HUES64 (cell line): ENCODE measurements at regions not wholly inside any gene's neighbourhood (a gene's known extent, or its start where the extent isn't known, plus 50 kb on each side); places are given as distances from the start of the nearest gene placed in this dataset.

Experiments used
- H3K27ac ChIP-seq: 2 replicates; pipeline ENCODE4 v1.7.0; 2013; ENCODE audit warnings: low read depth, low read length, inconsistent platforms
- H3K27me3 ChIP-seq: 2 replicates; pipeline ENCODE4 v1.6.1; 2013; ENCODE audit warnings: mild to moderate bottlenecking, low read length; ENCODE audit not compliant: insufficient read depth
- H3K36me3 ChIP-seq: 2 replicates; pipeline ENCODE4 v1.6.1; 2013; ENCODE audit warnings: mild to moderate bottlenecking, low read length; ENCODE audit not compliant: insufficient read depth
- H3K4me1 ChIP-seq: 2 replicates; pipeline ENCODE4 v1.6.1; 2013; ENCODE audit warnings: mild to moderate bottlenecking, low read length, moderate library complexity; ENCODE audit not compliant: insufficient read depth
- H3K4me3 ChIP-seq: 2 replicates; pipeline ENCODE4 v1.5.1; 2013; ENCODE audit warnings: mild to moderate bottlenecking, low read length, moderate library complexity
- H3K9ac ChIP-seq: 2 replicates; pipeline ENCODE4 v1.6.1; 2013; ENCODE audit warnings: mild to moderate bottlenecking, low read depth, low read length
- H3K9me3 ChIP-seq: 2 replicates; pipeline ENCODE4 v1.6.1; 2013; ENCODE audit warnings: low read depth, low read length; ENCODE audit not compliant: insufficient read depth
- WGBS: fragments of 150-250, 120-280 bp; methylation state at CpG from one replicate; pipeline ENCODE4 v1.1.7; 2013; ENCODE audit warnings: missing lambda C conversion rate; 5-methylcytosine and 5-hydroxymethylcytosine counted together

- H3K9me3 ChIP-seq = no peaks in the 10 kb centered on the region
- no peaks in the 10 kb centered on the region for H3K4me1 ChIP-seq
- no peaks in the 10 kb centered on the region for H3K36me3 ChIP-seq
- no peak overlapping the region for H3K27ac ChIP-seq
- no peaks in the 10 kb centered on the region for H3K27me3 ChIP-seq
- H3K4me3 ChIP-seq = no peak overlapping the region
- H3K9ac ChIP-seq = no peak overlapping the region
- no CpG with 5 or more reads among the region's 1 CpG for WGBS
These were observed 562.6 kb downstream of the ANXA1 start for GRCh38 chr9:73714294-73714693.

DNA sequence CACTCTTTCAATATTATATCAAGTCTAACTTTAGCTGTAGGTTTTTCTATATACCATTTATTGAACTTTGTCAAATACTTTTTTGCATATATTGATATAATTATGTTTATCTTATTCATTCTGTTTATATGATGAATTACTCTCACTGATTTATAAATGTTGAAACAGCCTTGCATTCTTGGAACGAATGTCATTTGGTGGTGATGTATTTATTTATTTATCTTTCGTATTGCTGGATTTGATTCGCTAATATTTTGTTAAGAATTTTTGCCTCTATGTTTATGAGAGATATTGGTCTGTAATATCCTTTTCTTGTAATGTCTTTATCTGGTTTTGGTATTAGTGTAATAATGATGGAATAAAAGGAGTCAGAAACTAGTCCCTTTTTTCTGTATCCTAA lies 563.9 kb downstream of the ANXA1 start:
- H3K9ac ChIP-seq = no peak overlapping the region
- H3K4me1 ChIP-seq = no peaks in the 10 kb centered on the region
- no peak overlapping the region for H3K4me3 ChIP-seq
- H3K36me3 ChIP-seq = no peaks in the 10 kb centered on the region
- no peaks in the 10 kb centered on the region for H3K27me3 ChIP-seq
- WGBS = 97% methylated on average over 3 of the region's 3 CpGs
- H3K27ac ChIP-seq = no peak overlapping the region
- H3K9me3 ChIP-seq = no peaks in the 10 kb centered on the region

- 0 out of 2 replicates have a peak, but pooled peaks cover 6% of the 10 kb centered on the region for H3K9me3 ChIP-seq
- H3K4me3 ChIP-seq = no peak overlapping the region
- H3K27ac ChIP-seq = no peak overlapping the region
- H3K4me1 ChIP-seq = no peaks in the 10 kb centered on the region
- WGBS = 100% methylated on average over 1 of the region's 1 CpG
- no peaks in the 10 kb centered on the region for H3K36me3 ChIP-seq
- H3K9ac ChIP-seq = no peak overlapping the region
- no peaks in the 10 kb centered on the region for H3K27me3 ChIP-seq
These were observed 568.0 kb downstream of the ANXA1 start for GRCh38 chr9:73719660-73720059.

- Histone ChIP-seq H3K4me3 (no peak overlapping the region), H3K27me3 (no peaks in the 10 kb centered on the region), H3K9ac (no peak overlapping the region)
These were observed 568.9 kb downstream of the ANXA1 start for GRCh38 chr9:73720601-73721000.

DNA sequence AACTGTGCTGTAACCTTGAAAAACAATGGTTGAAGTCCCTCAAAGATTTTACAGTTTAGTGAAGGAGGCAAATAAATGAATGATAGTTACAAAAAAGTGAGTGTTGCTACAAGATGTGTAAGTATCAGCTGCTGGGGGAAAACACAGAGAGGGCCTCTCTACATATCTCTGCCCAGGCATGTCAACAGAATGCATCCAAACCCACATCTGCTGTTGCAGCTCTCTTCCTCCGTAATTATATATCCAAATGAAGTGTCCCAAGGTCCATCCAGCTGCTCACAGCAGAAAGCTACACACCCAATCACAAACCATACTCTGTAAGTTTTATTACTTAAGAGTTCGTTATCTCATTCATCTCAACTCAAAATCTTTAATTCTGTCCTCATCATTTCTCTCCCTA lies 584.6 kb downstream of the ANXA1 start:
- Histone ChIP-seq H3K36me3 (no peaks in the 10 kb centered on the region), H3K27ac (no peak overlapping the region), H3K27me3 (no peaks in the 10 kb centered on the region), H3K9me3 (no peaks in the 10 kb centered on the region), H3K4me1 (no peaks in the 10 kb centered on the region), H3K4me3 (no peak overlapping the region), H3K9ac (no peak overlapping the region)
- 94% methylated on average over 2 of the region's 2 CpGs for WGBS

More at GRCh38 chr9:73720601-73721000, 568.9 kb downstream of the ANXA1 start:
- WGBS = over 99% methylated on average over 3 of the region's 4 CpGs
- no peaks in the 10 kb centered on the region; the same call in 1 of the 2 replicates for H3K4me1 ChIP-seq
- H3K36me3 ChIP-seq = no peaks in the 10 kb centered on the region
- H3K9me3 ChIP-seq = 0 out of 2 replicates have a peak, but pooled peaks cover 6% of the 10 kb centered on the region
- H3K27ac ChIP-seq = no peak overlapping the region

GRCh38 chr9:73738741-73739530 lies 587.3 kb downstream of the ANXA1 start:
- Histone ChIP-seq H3K9me3 (no peaks in the 10 kb centered on the region), H3K27ac (no peak overlapping the region), H3K36me3 (no peaks in the 10 kb centered on the region), H3K4me3 (no peak overlapping the region), H3K4me1 (no peaks in the 10 kb centered on the region), H3K9ac (no peak overlapping the region), H3K27me3 (no peaks in the 10 kb centered on the region)
- 94% methylated on average over 3 of the region's 3 CpGs for WGBS

GRCh38 chr9:73741316-73741715 lies 589.7 kb downstream of the ANXA1 start:
- Histone ChIP-seq H3K27me3 (no peaks in the 10 kb centered on the region), H3K27ac (no peak overlapping the region), H3K4me1 (no peaks in the 10 kb centered on the region), H3K9me3 (no peaks in the 10 kb centered on the region), H3K36me3 (no peaks in the 10 kb centered on the region), H3K9ac (no peak overlapping the region), H3K4me3 (no peak overlapping the region)
- no CpG with 5 or more reads among the region's 1 CpG for WGBS

DNA sequence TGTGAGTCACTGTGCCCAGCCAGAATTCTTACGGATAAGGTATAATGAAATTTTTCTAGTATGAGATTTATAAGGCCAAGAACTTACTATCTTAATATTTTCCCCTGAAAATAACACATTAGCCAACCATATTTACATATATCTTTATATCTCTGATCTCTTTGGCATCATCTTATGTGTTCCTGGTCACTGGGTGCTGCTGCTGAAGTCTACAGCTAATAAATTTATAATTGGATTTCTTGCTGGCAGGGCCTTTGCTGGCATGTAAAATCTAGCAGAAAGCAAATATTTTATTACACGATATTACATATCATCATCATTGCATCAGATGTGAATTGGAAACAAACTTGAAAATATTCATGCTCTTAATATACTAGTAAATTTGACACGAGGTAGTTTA lies 590.7 kb downstream of the ANXA1 start:
- no peaks in the 10 kb centered on the region for H3K4me1 ChIP-seq
- no peaks in the 10 kb centered on the region for H3K27me3 ChIP-seq
- H3K9ac ChIP-seq = no peak overlapping the region
- H3K27ac ChIP-seq = no peak overlapping the region
- no peaks in the 10 kb centered on the region for H3K36me3 ChIP-seq
- WGBS = 80% methylated on average over 1 of the region's 3 CpGs
- H3K4me3 ChIP-seq = no peak overlapping the region
- H3K9me3 ChIP-seq = no peaks in the 10 kb centered on the region

DNA sequence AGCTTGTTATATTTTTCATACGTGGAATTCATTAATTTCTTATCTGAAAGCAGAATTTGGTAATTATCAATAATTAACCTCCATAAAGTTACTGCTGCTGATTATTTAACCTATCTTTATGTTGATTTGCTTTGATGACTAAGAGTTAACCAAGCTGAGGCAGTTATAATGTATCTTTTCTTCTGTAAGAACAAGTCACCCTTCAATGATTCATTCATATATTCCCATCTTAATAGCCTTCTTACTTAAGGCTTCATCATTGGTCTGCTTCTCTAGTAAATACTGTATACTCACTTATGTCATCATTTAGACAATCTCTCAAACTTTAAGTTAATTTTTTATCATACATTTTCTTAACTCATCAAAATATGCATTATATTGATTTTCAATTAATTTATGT lies 592.2 kb downstream of the ANXA1 start:
- Histone ChIP-seq H3K27me3 (no peaks in the 10 kb centered on the region), H3K9me3 (no peaks in the 10 kb centered on the region), H3K9ac (no peak overlapping the region), H3K4me1 (no peaks in the 10 kb centered on the region), H3K36me3 (no peaks in the 10 kb centered on the region), H3K27ac (no peak overlapping the region), H3K4me3 (no peak overlapping the region)
- 88% methylated on average over 1 of the region's 1 CpG for WGBS

- no peaks in the 10 kb centered on the region for H3K27me3 ChIP-seq
- WGBS = 88% methylated on average over 1 of the region's 3 CpGs
- no peaks in the 10 kb centered on the region for H3K9me3 ChIP-seq
- no peak overlapping the region for H3K27ac ChIP-seq
- H3K4me3 ChIP-seq = no peak overlapping the region
- H3K36me3 ChIP-seq = no peaks in the 10 kb centered on the region
- H3K9ac ChIP-seq = no peak overlapping the region
- no peaks in the 10 kb centered on the region for H3K4me1 ChIP-seq
These were observed 593.9 kb downstream of the ANXA1 start for GRCh38 chr9:73745598-73745997.

DNA sequence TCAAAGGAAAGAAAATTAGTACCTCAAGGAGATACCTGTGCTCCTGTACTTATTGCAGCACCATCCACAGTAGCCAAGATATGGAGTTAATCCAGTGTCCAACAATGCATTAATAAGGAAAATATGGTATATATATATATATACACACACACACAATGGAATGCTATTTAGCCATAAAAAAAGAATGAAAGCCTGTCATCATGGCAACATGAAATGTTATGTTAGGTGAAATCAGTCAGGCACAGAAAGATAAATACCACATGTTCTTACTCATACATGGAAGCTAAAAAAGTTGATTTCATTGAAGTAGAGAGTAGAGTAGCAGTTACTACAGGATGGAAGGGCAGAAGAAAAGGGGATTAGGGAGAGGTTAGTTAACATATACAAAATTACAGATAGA lies 601.5 kb downstream of the ANXA1 start:
- Histone ChIP-seq H3K4me1 (no peaks in the 10 kb centered on the region), H3K27ac (no peak overlapping the region), H3K36me3 (no peaks in the 10 kb centered on the region), H3K9ac (no peak overlapping the region), H3K27me3 (no peaks in the 10 kb centered on the region), H3K4me3 (no peak overlapping the region), H3K9me3 (no peaks in the 10 kb centered on the region)

DNA sequence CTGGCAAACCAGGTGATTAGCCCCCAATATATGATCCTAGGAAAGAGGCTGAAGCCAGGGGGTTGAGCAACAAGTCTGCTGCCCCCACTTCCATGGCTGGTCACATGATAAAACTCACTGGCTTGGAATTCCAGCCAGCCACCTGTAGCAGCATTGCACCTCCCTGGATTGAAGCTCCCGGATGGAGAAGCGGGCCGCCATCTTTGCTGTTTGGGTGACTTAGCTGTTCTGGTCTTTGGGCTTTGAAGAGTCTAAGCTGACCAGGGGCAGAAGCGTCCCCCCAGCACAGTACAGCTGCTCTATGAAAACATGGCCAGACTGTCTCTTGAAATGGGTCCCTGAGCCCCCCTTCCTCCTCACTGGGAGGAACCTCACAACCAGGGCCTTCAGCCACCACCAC lies 610.2 kb downstream of the ANXA1 start:
- Histone ChIP-seq H3K27me3 (no peaks in the 10 kb centered on the region), H3K9ac (no peak overlapping the region), H3K36me3 (no peaks in the 10 kb centered on the region), H3K27ac (no peak overlapping the region), H3K9me3 (peaks cover 3% of the 10 kb centered on the region; the same call in 1 of the 2 replicates), H3K4me3 (no peak overlapping the region), H3K4me1 (no peaks in the 10 kb centered on the region)
- 96% methylated on average over 4 of the region's 4 CpGs for WGBS
